PFSK-1 (cell line): ENCODE measurements at regions not wholly inside any gene's neighbourhood (a gene's known extent, or its start where the extent isn't known, plus 50 kb on each side); places are given as distances from the start of the nearest gene placed in this dataset.

Experiments
- FOXP2 ChIP-seq: optimal IDR thresholded peaks from 2 replicates; pipeline ENCODE3; 2011; ENCODE audit warnings: borderline replicate concordance, control low read depth, inconsistent platforms; ENCODE audit not compliant: insufficient read depth; ENCODE audit errors: extremely low read length, extremely low read depth
- POLR2AphosphoS5 ChIP-seq: IDR thresholded peaks from 2 replicates; pipeline ENCODE4 v1.6.1; 2012; ENCODE audit warnings: low read depth, mild to moderate bottlenecking, control low read depth, low read length, moderate library complexity
- SIN3A ChIP-seq: IDR thresholded peaks from 2 replicates; pipeline ENCODE4 v1.6.1; 2012; ENCODE audit warnings: mild to moderate bottlenecking, low read length, moderate library complexity, borderline replicate concordance; ENCODE audit not compliant: insufficient read depth
- TAF1 ChIP-seq: IDR thresholded peaks from 2 replicates; pipeline ENCODE4 v1.6.1; 2012; ENCODE audit warnings: low read length, control low read depth, borderline replicate concordance; ENCODE audit not compliant: insufficient read depth
- TF ChIP-seq, protein P1 (sequence below), 2 experiments: IDR thresholded peaks; 2 replicates each; pipeline versions ENCODE4 v1.6.1 to v1.8.0; 2011 to 2012; ENCODE audit warnings: low read depth in 2 of 2, low read length in 2 of 2, control low read depth in 1 of 2, inconsistent platforms in 1 of 2, mild to moderate bottlenecking in 1 of 2, moderate library complexity in 1 of 2; ENCODE audit not compliant: insufficient read depth in 1 of 2

DNA sequence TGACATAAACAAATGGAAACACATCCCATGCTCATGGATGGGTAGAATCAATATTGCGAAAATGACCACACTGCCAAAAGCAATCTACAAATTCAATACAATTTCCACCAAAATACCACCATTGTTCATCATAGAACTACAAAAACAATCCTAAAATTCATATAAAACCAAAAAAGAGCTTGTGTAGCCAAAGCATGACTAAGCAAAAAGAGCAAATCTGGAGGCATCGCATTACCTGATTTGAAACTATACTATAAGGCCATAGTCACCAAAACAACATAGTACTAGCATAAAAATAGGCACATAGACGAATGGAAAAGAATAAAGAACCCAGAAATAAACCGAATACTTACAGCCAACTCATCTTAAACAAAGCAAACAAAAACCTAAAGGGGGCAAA is 342.8 kb upstream of the AGA start:
- no peak for TF ChIP-seq SIN3A
- TF ChIP-seq POLR2AphosphoS5 = no peak
- TF ChIP-seq, protein P1, sequence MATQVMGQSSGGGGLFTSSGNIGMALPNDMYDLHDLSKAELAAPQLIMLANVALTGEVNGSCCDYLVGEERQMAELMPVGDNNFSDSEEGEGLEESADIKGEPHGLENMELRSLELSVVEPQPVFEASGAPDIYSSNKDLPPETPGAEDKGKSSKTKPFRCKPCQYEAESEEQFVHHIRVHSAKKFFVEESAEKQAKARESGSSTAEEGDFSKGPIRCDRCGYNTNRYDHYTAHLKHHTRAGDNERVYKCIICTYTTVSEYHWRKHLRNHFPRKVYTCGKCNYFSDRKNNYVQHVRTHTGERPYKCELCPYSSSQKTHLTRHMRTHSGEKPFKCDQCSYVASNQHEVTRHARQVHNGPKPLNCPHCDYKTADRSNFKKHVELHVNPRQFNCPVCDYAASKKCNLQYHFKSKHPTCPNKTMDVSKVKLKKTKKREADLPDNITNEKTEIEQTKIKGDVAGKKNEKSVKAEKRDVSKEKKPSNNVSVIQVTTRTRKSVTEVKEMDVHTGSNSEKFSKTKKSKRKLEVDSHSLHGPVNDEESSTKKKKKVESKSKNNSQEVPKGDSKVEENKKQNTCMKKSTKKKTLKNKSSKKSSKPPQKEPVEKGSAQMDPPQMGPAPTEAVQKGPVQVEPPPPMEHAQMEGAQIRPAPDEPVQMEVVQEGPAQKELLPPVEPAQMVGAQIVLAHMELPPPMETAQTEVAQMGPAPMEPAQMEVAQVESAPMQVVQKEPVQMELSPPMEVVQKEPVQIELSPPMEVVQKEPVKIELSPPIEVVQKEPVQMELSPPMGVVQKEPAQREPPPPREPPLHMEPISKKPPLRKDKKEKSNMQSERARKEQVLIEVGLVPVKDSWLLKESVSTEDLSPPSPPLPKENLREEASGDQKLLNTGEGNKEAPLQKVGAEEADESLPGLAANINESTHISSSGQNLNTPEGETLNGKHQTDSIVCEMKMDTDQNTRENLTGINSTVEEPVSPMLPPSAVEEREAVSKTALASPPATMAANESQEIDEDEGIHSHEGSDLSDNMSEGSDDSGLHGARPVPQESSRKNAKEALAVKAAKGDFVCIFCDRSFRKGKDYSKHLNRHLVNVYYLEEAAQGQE (IDR thresholded peaks at IDR 0.05; ENCODE audit: insufficient read depth in 1 of 2, low read depth in 2 of 2, low read length in 2 of 2) = no peak
- TF ChIP-seq FOXP2 = no peak
- no peak for TF ChIP-seq TAF1

- TF ChIP-seq, protein P1 (IDR thresholded peaks at IDR 0.05; ENCODE audit: insufficient read depth in 1 of 2, low read depth in 2 of 2, low read length in 2 of 2) = no peak
- TF ChIP-seq TAF1 (no peak), SIN3A (no peak), FOXP2 (no peak), POLR2AphosphoS5 (no peak)
These were observed 347.4 kb upstream of the AGA start for GRCh38 chr4:177789610-177790009.

DNA sequence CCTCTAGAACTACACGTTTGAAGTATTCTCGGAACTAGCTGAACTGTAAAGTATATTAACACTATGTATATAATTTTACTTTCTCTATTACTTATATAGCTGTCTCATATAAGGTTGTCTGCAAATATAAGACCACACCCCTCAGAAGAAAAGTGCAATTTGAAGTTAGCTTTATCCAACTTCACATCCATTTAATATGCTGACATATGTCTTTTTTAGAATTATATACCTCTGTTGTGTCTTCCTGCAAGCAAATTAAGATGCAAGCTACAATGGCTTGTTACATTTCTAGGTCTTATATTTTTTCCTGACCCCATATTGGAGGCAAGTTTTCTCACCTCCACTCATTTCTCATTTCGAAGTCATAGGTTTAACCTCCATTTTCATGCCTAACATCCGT is 349.0 kb upstream of the AGA start:
- no peak for TF ChIP-seq FOXP2
- no peak for TF ChIP-seq SIN3A
- TF ChIP-seq, protein P1 (IDR thresholded peaks at IDR 0.05; ENCODE audit: insufficient read depth in 1 of 2, low read depth in 2 of 2, low read length in 2 of 2) = no peak
- TF ChIP-seq POLR2AphosphoS5 = no peak
- TF ChIP-seq TAF1 = no peak

- TF ChIP-seq, protein P1 (IDR thresholded peaks at IDR 0.05; ENCODE audit: insufficient read depth in 1 of 2, low read depth in 2 of 2, low read length in 2 of 2) = no peak
- no peak for TF ChIP-seq SIN3A
- no peak for TF ChIP-seq POLR2AphosphoS5
- TF ChIP-seq TAF1 = no peak
- no peak for TF ChIP-seq FOXP2
These were observed 354.6 kb upstream of the AGA start for GRCh38 chr4:177796841-177797240.

DNA sequence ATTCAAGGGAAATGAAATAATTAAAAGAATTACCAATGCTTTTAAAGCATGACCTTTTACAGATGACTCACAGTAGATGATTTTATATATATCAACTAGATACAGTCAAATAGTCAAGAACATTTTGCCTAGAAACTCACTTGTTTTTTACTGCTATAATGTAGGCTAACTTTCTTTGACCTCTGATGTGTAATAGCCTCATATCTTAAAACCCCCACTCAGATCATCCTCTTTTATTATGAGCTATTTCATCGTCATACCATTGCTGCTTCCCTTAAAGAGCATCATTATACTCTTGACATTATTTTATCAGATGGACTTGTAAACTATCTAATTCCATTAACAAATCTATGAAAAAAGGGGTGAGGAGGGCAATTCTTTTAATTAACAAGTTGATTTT is 355.9 kb upstream of the AGA start:
- TF ChIP-seq FOXP2 (no peak), TAF1 (no peak), SIN3A (no peak), POLR2AphosphoS5 (no peak)
- TF ChIP-seq, protein P1 (IDR thresholded peaks at IDR 0.05; ENCODE audit: insufficient read depth in 1 of 2, low read depth in 2 of 2, low read length in 2 of 2) = no peak
